ENCODE measurements at regions not wholly inside any gene's neighbourhood (a gene's known extent, or its start where the extent isn't known, plus 50 kb on each side); places are given as distances from the start of the nearest gene placed in this dataset.

DNA sequence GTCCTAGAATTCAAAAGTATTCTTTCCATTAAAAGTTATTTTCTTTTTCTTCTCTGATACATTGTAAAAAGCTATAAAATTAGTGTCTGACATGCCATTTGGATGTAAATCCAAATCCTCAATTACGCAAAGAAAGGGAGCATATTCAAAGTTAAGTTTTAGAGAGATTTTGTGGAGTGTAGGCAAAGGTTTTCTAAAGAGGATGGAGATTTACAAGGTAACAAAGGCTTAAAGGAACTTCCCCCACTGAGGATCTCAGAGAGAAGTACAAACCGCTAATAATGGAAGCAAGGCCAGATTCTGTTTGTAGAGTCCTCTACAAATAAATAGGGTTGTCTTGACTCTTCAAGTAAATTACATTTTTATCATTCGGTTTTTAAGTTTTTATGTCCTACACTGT is 91.0 kb upstream of the MAPK10 start (continued):
- TF ChIP-seq, protein P1, sequence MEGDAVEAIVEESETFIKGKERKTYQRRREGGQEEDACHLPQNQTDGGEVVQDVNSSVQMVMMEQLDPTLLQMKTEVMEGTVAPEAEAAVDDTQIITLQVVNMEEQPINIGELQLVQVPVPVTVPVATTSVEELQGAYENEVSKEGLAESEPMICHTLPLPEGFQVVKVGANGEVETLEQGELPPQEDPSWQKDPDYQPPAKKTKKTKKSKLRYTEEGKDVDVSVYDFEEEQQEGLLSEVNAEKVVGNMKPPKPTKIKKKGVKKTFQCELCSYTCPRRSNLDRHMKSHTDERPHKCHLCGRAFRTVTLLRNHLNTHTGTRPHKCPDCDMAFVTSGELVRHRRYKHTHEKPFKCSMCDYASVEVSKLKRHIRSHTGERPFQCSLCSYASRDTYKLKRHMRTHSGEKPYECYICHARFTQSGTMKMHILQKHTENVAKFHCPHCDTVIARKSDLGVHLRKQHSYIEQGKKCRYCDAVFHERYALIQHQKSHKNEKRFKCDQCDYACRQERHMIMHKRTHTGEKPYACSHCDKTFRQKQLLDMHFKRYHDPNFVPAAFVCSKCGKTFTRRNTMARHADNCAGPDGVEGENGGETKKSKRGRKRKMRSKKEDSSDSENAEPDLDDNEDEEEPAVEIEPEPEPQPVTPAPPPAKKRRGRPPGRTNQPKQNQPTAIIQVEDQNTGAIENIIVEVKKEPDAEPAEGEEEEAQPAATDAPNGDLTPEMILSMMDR (IDR thresholded peaks at IDR 0.05): no peak
- TF ChIP-seq JUND (IDR thresholded peaks at IDR 0.05): no peak

DNA sequence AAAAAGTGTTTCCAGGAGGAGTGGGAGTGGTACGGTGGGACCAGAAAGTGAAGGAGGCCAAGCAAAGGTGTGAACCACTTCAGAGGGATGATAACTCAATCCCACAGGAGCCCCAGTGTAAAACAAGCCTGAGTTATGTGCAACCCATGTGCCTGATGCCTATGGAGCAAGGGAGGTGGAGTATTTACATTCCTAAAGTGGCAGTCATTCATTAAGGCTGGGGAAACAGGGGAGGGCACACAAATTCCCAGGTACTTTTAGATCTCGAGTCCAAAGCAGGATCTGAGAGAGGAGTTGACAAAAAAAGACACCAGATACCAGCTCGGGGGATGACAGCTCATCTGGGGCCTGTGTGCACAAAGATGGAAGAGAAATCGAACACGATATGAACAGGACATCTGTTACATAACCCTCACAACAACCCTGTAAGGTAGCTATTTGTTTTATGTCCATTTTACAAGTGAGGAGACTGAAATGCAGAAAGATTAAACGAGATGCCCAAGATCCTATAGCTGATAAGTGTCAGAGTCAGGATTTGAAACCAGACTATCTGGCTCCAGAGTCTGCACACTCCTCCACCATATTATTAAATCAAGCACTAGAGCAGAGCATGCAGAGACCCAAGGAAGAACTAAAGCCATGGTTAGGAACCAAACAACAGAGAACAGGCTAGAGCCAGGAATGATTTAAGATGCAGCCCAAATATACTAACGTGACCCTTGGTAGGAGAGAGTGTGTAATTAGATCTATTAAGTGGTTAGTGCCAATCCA is 91.9 kb upstream of the MAPK10 start:
- Histone ChIP-seq H3K9me3 (no peaks in the 10 kb centered on the region), H3K9ac (no peak overlapping the region), H2AFZ (ENCODE audit: low read depth) (no peak overlapping the region), H3K4me2 (no peak overlapping the region), H4K20me1 (ENCODE audit: insufficient read depth) (no peaks in the 10 kb centered on the region), H3K36me3 (replicated peaks in 1 of 2; ENCODE audit: control insufficient read depth in 1 of 2, insufficient read depth in 2 of 2, low read length in 1 of 2) (no peaks in the 10 kb centered on the region), H3K27me3 (ENCODE audit: insufficient read depth) (no peaks in the 10 kb centered on the region), H3K27ac (ENCODE audit: low read depth in 2 of 2, low read length in 1 of 2) (no peak overlapping the region), H3K9me2 (no peaks in the 10 kb centered on the region), H3K79me2 (ENCODE audit: insufficient read depth) (no peaks in the 10 kb centered on the region), H3K4me1 (ENCODE audit: control insufficient read depth in 1 of 2, insufficient read depth in 2 of 2, low read depth in 1 of 2, low read length in 1 of 2) (peaks cover 11% of the 10 kb centered on the region in 2 experiments; a peak in 3 of 4 replicates), H3F3A (replicated peaks; ENCODE audit: insufficient read depth) (no peaks in the 10 kb centered on the region), H3K4me3 (ENCODE audit: low read depth in 2 of 2, low read length in 1 of 2) (no peak overlapping the region)
- WGBS (ENCODE audit: low lambda C conversion rate): 58% methylated on average over 7 of the region's 7 CpGs
- ChIA-PET CTCF (interaction anchor here (0.9 to 1.0 kb wide), 2 partner anchors 9 to 48 kb away, joined by 3 read pairs; no protein-coding TSS in a partner anchor), POLR2A (no interaction called here)
- peak; percentile 6 for DNase-seq
- TF ChIP-seq JUND (IDR thresholded peaks at IDR 0.05): peak; percentile 40; the same call in 1 of the 2 replicates
- peak; percentile 5; the same call in 1 of the 2 replicates for TF ChIP-seq TCF12 (IDR thresholded peaks at IDR 0.05)
- no peak for TF ChIP-seq FOXJ3 (CRISPR knock-in tag; IDR thresholded peaks at IDR 0.05)

DNA sequence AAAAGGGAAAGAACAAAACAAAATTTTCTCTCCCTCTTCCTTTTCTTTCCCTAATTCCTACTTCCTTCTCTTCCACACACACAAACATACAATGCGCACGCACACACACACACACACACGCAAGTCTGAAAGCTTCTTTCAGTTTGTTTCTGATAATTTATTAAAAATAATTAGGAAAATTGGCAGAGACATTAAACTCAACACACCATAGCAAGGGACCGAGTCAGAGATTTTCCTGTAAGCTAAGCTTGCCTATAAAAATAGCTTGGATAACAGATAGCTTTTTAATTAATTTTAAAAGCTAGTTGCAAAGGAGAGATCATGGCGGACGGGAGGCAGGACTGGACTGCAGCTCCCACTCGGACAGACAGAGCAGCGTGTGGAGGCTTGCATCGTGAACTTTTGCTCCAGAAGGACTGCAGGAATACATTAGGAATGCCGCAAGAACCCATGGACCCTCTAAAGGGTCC is 92.6 kb upstream of the MAPK10 start:
- Histone ChIP-seq H3K9me3 (no peaks in the 10 kb centered on the region), H3K4me3 (ENCODE audit: low read depth in 2 of 2, low read length in 1 of 2) (no peak overlapping the region), H3K27me3 (ENCODE audit: insufficient read depth) (no peaks in the 10 kb centered on the region), H3F3A (replicated peaks; ENCODE audit: insufficient read depth) (no peaks in the 10 kb centered on the region), H3K9me2 (no peaks in the 10 kb centered on the region), H3K36me3 (replicated peaks in 1 of 2; ENCODE audit: control insufficient read depth in 1 of 2, insufficient read depth in 2 of 2, low read length in 1 of 2) (no peaks in the 10 kb centered on the region), H3K79me2 (ENCODE audit: insufficient read depth) (no peaks in the 10 kb centered on the region), H4K20me1 (ENCODE audit: insufficient read depth) (no peaks in the 10 kb centered on the region), H3K9ac (no peak overlapping the region), H2AFZ (ENCODE audit: low read depth) (no peak overlapping the region), H3K4me2 (no peak overlapping the region), H3K27ac (ENCODE audit: low read depth in 2 of 2, low read length in 1 of 2) (no peak overlapping the region), H3K4me1 (ENCODE audit: control insufficient read depth in 1 of 2, insufficient read depth in 2 of 2, low read depth in 1 of 2, low read length in 1 of 2) (peaks cover 11% of the 10 kb centered on the region in 2 experiments; a peak in 3 of 4 replicates)
- CTCF ChIA-PET: interaction anchor here (0.9 to 1.0 kb wide), 2 partner anchors 10 to 47 kb away, joined by 3 read pairs; no protein-coding TSS in a partner anchor
- POLR2A ChIA-PET: interaction anchor here (0.7 kb wide), 1 partner anchor 1108 kb away, joined by 3 read pairs; no protein-coding TSS in a partner anchor
- DNase-seq: no peak
- WGBS (ENCODE audit: low lambda C conversion rate): 92% methylated on average over 10 of the region's 10 CpGs
- TF ChIP-seq JUND (IDR thresholded peaks at IDR 0.05): no peak
- TF ChIP-seq, protein P2, sequence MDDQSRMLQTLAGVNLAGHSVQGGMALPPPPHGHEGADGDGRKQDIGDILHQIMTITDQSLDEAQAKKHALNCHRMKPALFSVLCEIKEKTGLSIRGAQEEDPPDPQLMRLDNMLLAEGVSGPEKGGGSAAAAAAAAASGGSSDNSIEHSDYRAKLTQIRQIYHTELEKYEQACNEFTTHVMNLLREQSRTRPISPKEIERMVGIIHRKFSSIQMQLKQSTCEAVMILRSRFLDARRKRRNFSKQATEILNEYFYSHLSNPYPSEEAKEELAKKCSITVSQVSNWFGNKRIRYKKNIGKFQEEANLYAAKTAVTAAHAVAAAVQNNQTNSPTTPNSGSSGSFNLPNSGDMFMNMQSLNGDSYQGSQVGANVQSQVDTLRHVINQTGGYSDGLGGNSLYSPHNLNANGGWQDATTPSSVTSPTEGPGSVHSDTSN (IDR thresholded peaks at IDR 0.05): no peak
- no peak for TF ChIP-seq MEF2A (IDR thresholded peaks at IDR 0.05; ENCODE audit: borderline replicate concordance, low read depth)
- TF ChIP-seq FOSL2 (IDR thresholded peaks at IDR 0.05; ENCODE audit: borderline replicate concordance, low read depth): no peak
- TF ChIP-seq FOXM1 (IDR thresholded peaks at IDR 0.05; ENCODE audit: low read depth): no peak
- TF ChIP-seq, protein P3, sequence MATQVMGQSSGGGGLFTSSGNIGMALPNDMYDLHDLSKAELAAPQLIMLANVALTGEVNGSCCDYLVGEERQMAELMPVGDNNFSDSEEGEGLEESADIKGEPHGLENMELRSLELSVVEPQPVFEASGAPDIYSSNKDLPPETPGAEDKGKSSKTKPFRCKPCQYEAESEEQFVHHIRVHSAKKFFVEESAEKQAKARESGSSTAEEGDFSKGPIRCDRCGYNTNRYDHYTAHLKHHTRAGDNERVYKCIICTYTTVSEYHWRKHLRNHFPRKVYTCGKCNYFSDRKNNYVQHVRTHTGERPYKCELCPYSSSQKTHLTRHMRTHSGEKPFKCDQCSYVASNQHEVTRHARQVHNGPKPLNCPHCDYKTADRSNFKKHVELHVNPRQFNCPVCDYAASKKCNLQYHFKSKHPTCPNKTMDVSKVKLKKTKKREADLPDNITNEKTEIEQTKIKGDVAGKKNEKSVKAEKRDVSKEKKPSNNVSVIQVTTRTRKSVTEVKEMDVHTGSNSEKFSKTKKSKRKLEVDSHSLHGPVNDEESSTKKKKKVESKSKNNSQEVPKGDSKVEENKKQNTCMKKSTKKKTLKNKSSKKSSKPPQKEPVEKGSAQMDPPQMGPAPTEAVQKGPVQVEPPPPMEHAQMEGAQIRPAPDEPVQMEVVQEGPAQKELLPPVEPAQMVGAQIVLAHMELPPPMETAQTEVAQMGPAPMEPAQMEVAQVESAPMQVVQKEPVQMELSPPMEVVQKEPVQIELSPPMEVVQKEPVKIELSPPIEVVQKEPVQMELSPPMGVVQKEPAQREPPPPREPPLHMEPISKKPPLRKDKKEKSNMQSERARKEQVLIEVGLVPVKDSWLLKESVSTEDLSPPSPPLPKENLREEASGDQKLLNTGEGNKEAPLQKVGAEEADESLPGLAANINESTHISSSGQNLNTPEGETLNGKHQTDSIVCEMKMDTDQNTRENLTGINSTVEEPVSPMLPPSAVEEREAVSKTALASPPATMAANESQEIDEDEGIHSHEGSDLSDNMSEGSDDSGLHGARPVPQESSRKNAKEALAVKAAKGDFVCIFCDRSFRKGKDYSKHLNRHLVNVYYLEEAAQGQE (IDR thresholded peaks at IDR 0.05; ENCODE audit: low read depth, low read length): no peak
- no peak for TF ChIP-seq MXI1 (IDR thresholded peaks at IDR 0.05; ENCODE audit: low read depth, low read length)
- no peak for TF ChIP-seq RAD21 (IDR thresholded peaks at IDR 0.05; ENCODE audit: low read length)
- no peak for TF ChIP-seq TAF1 (IDR thresholded peaks at IDR 0.05; ENCODE audit: borderline replicate concordance, low read depth, low read length)
- TF ChIP-seq, protein P4, sequence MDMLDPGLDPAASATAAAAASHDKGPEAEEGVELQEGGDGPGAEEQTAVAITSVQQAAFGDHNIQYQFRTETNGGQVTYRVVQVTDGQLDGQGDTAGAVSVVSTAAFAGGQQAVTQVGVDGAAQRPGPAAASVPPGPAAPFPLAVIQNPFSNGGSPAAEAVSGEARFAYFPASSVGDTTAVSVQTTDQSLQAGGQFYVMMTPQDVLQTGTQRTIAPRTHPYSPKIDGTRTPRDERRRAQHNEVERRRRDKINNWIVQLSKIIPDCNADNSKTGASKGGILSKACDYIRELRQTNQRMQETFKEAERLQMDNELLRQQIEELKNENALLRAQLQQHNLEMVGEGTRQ (IDR thresholded peaks at IDR 0.05; ENCODE audit: borderline replicate concordance, low read depth, low read length): no peak
- no peak for TF ChIP-seq EZH2phosphoT487 (IDR thresholded peaks at IDR 0.05; ENCODE audit: borderline replicate concordance, low read depth)
- no peak for TF ChIP-seq NRF1 (IDR thresholded peaks at IDR 0.05; ENCODE audit: low read depth, low read length)
- no peak for TF ChIP-seq NFIC (IDR thresholded peaks at IDR 0.05; ENCODE audit: borderline replicate concordance)

Measured in SK-N-SH (cell line).